ENCODE measurements at regions not wholly inside any gene's neighbourhood (a gene's known extent, or its start where the extent isn't known, plus 50 kb on each side); places are given as distances from the start of the nearest gene placed in this dataset.
"Not testable (repeated sequence)": the region's sequence is repeated elsewhere in the genome, so short reads cannot be mapped to it uniquely, and the experiment has no call there.

- not testable (repeated sequence) for TF ChIP-seq TCF7L2 (IDR thresholded peaks at IDR 0.05; ENCODE audit: low read depth, low read length); CTCF (IDR thresholded peaks at IDR 0.05); REST (IDR thresholded peaks at IDR 0.05; ENCODE audit: insufficient read depth in 1 of 2, low read depth in 2 of 2, low read length in 1 of 2); POLR2AphosphoS5 (IDR thresholded peaks at IDR 0.05; ENCODE audit: low read depth, low read length); SIN3A (IDR thresholded peaks at IDR 0.05; ENCODE audit: borderline replicate concordance, insufficient read depth, low read depth, low read length)
Observed at GRCh38 chr15:44828229-44828914, 92.0 kb downstream of the TRIM69 start.
